HUES48 (cell line): ENCODE measurements at regions not wholly inside any gene's neighbourhood (a gene's known extent, or its start where the extent isn't known, plus 50 kb on each side); places are given as distances from the start of the nearest gene placed in this dataset.

ENCODE experiments used
- H3K27ac ChIP-seq: one replicate; pipeline ENCODE4 v1.7.0; 2013; ENCODE audit warnings: low read depth, low read length, inconsistent platforms
- H3K27me3 ChIP-seq: 2 replicates; pipeline ENCODE4 v1.6.1; 2013; ENCODE audit warnings: mild to moderate bottlenecking, low read length; ENCODE audit not compliant: control insufficient read depth, insufficient read depth
- H3K36me3 ChIP-seq: 2 replicates; pipeline ENCODE4 v1.6.1; 2013; ENCODE audit warnings: low read length; ENCODE audit not compliant: control insufficient read depth, insufficient read depth
- H3K4me1 ChIP-seq: 2 replicates; pipeline ENCODE4 v1.6.1; 2013; ENCODE audit warnings: mild to moderate bottlenecking, low read length; ENCODE audit not compliant: control insufficient read depth, insufficient read depth
- H3K4me3 ChIP-seq: 2 replicates; pipeline ENCODE4 v1.5.1; 2013; ENCODE audit warnings: mild to moderate bottlenecking, low read depth, low read length
- H3K9ac ChIP-seq: 2 replicates; pipeline ENCODE4 v1.6.1; 2013; ENCODE audit warnings: mild to moderate bottlenecking, low read depth, low read length, moderate library complexity
- H3K9me3 ChIP-seq: 2 replicates; pipeline ENCODE4 v1.6.1; 2013; ENCODE audit warnings: low read length; ENCODE audit not compliant: control insufficient read depth, insufficient read depth

- H3K9me3 ChIP-seq: no peaks in the 10 kb centered on the region
- no peak overlapping the region for H3K4me3 ChIP-seq
- no peaks in the 10 kb centered on the region for H3K36me3 ChIP-seq
- no peak overlapping the region for H3K9ac ChIP-seq
- no peaks in the 10 kb centered on the region for H3K27me3 ChIP-seq
- H3K4me1 ChIP-seq: no peaks in the 10 kb centered on the region
- H3K27ac ChIP-seq: no peak overlapping the region
Measured at GRCh38 chr10:121237718-121238117, 360.5 kb downstream of the FGFR2 start.

- no peaks in the 10 kb centered on the region for H3K4me1 ChIP-seq
- H3K9me3 ChIP-seq: no peaks in the 10 kb centered on the region
- H3K27me3 ChIP-seq: no peaks in the 10 kb centered on the region
- no peak overlapping the region for H3K9ac ChIP-seq
- H3K36me3 ChIP-seq: no peaks in the 10 kb centered on the region
- no peak overlapping the region for H3K4me3 ChIP-seq
- no peak overlapping the region for H3K27ac ChIP-seq
Measured at GRCh38 chr10:121240011-121240410, 358.2 kb downstream of the FGFR2 start.

- no peaks in the 10 kb centered on the region for H3K27me3 ChIP-seq
- no peaks in the 10 kb centered on the region for H3K9me3 ChIP-seq
- H3K9ac ChIP-seq: no peak overlapping the region
- H3K36me3 ChIP-seq: no peaks in the 10 kb centered on the region
- no peaks in the 10 kb centered on the region for H3K4me1 ChIP-seq
- no peak overlapping the region for H3K4me3 ChIP-seq
- H3K27ac ChIP-seq: no peak overlapping the region
Measured at GRCh38 chr10:121240556-121240955, 357.7 kb downstream of the FGFR2 start.

GRCh38 chr10:121241337-121241736, 356.9 kb downstream of the FGFR2 start:
- Histone ChIP-seq H3K27ac (no peak overlapping the region), H3K4me3 (no peak overlapping the region), H3K36me3 (no peaks in the 10 kb centered on the region), H3K27me3 (no peaks in the 10 kb centered on the region), H3K9ac (no peak overlapping the region), H3K4me1 (no peaks in the 10 kb centered on the region), H3K9me3 (no peaks in the 10 kb centered on the region)

GRCh38 chr10:121242741-121243608, 355.3 kb downstream of the FGFR2 start:
- Histone ChIP-seq H3K36me3 (no peaks in the 10 kb centered on the region), H3K9me3 (no peaks in the 10 kb centered on the region), H3K4me3 (no peak overlapping the region), H3K27ac (no peak overlapping the region), H3K27me3 (no peaks in the 10 kb centered on the region), H3K9ac (no peak overlapping the region), H3K4me1 (no peaks in the 10 kb centered on the region)

GRCh38 chr10:121243609-121244241, 354.5 kb downstream of the FGFR2 start:
- no peaks in the 10 kb centered on the region for H3K9me3 ChIP-seq
- no peaks in the 10 kb centered on the region for H3K27me3 ChIP-seq
- H3K27ac ChIP-seq: no peak overlapping the region
- H3K36me3 ChIP-seq: no peaks in the 10 kb centered on the region
- no peak overlapping the region for H3K9ac ChIP-seq
- H3K4me3 ChIP-seq: no peak overlapping the region
- H3K4me1 ChIP-seq: no peaks in the 10 kb centered on the region

- no peak overlapping the region for H3K27ac ChIP-seq
- no peak overlapping the region for H3K9ac ChIP-seq
- H3K4me1 ChIP-seq: no peaks in the 10 kb centered on the region
- H3K27me3 ChIP-seq: no peaks in the 10 kb centered on the region
- H3K9me3 ChIP-seq: no peaks in the 10 kb centered on the region
- no peak overlapping the region for H3K4me3 ChIP-seq
- no peaks in the 10 kb centered on the region for H3K36me3 ChIP-seq
Measured at GRCh38 chr10:121244818-121245217, 353.4 kb downstream of the FGFR2 start.

GRCh38 chr10:121245754-121246153, 352.5 kb downstream of the FGFR2 start:
- Histone ChIP-seq H3K27me3 (no peaks in the 10 kb centered on the region), H3K4me3 (no peak overlapping the region), H3K27ac (no peak overlapping the region), H3K36me3 (no peaks in the 10 kb centered on the region), H3K9ac (no peak overlapping the region), H3K4me1 (no peaks in the 10 kb centered on the region), H3K9me3 (no peaks in the 10 kb centered on the region)

- no peaks in the 10 kb centered on the region for H3K4me1 ChIP-seq
- H3K9ac ChIP-seq: no peak overlapping the region
- no peaks in the 10 kb centered on the region for H3K9me3 ChIP-seq
- no peak overlapping the region for H3K27ac ChIP-seq
- no peaks in the 10 kb centered on the region for H3K27me3 ChIP-seq
- H3K4me3 ChIP-seq: no peak overlapping the region
- H3K36me3 ChIP-seq: no peaks in the 10 kb centered on the region
Measured at GRCh38 chr10:121248266-121248665, 350.0 kb downstream of the FGFR2 start.

- no peak overlapping the region for H3K27ac ChIP-seq
- H3K9ac ChIP-seq: no peak overlapping the region
- H3K4me3 ChIP-seq: no peak overlapping the region
- no peaks in the 10 kb centered on the region for H3K9me3 ChIP-seq
- no peaks in the 10 kb centered on the region for H3K36me3 ChIP-seq
- H3K27me3 ChIP-seq: no peaks in the 10 kb centered on the region
- no peaks in the 10 kb centered on the region for H3K4me1 ChIP-seq
Measured at GRCh38 chr10:121250995-121251764, 347.1 kb downstream of the FGFR2 start.

- Histone ChIP-seq H3K4me1 (no peaks in the 10 kb centered on the region), H3K4me3 (no peak overlapping the region), H3K27me3 (no peaks in the 10 kb centered on the region), H3K9me3 (no peaks in the 10 kb centered on the region), H3K27ac (no peak overlapping the region), H3K36me3 (no peaks in the 10 kb centered on the region), H3K9ac (no peak overlapping the region)
Measured at GRCh38 chr10:121252756-121253155, 345.5 kb downstream of the FGFR2 start.
